Dedifferentiated amniotic fluid mesenchymal stem cell (primary cell): ENCODE measurements at regions not wholly inside any gene's neighbourhood (a gene's known extent, or its start where the extent isn't known, plus 50 kb on each side); places are given as distances from the start of the nearest gene placed in this dataset.
"Not testable (repeated sequence)": the region's sequence is repeated elsewhere in the genome, so short reads cannot be mapped to it uniquely, and the experiment has no call there.

ENCODE experiments used
- DNase-seq: peaks from one replicate; pipeline ENCODE4 v3.0.0-alpha.2; 2016; ENCODE audit errors: extremely low spot score

DNA sequence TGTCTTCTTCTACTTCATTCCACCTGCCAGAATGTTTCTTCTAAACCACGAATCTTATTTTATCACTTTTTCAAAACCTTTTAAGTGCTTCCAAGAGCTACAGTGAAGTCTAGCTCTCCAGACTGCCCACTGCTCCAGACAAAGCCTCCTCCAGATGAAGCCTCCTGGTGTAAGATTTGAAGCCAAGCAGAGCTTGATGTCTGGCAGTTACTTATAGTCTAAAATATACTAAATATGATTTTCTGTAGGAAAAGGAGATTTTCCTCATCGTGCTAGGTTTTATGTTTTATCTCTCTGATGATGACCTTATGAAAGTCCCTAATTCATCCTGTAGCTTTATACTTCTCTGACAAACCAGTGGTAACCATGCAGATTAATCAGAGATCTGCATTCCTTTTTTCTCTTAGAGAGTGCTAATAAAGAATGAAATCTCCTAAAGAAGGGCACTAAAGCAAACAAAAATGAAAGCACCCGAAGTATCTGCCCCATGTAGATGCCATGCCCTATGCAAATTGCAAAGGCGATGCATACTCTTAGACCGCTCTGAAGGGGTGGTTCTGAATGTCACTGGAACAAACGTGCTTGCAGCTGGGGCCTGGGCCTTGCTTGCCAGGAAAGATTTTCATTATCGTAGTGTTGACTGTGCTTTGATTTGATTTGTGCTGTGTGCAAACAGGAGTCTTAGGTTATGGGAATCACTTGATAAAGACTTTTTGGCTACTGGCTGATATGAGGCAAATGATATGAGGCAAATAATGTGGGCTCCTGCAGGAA is 314.2 kb downstream of the PID1 start:
- no peak for DNase-seq

DNA sequence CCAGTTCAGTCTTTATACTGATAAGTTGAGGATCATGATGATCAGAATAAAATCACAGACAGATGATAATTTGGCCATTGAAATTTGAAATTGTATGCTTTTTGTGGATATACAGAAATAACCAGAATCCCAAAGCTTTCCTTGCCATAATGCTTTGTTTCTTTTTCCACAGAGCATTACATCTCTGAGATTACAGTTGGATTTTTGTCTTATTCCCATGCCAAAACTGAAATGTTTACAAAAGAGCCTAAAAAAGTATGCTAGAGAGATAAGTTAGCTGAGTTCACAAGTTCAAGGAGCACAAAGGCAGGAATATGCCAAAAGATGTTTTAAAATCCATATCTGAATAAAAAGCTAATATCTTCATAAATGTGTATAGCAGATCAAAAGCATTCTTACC is 321.3 kb downstream of the PID1 start:
- DNase-seq = no peak

DNA sequence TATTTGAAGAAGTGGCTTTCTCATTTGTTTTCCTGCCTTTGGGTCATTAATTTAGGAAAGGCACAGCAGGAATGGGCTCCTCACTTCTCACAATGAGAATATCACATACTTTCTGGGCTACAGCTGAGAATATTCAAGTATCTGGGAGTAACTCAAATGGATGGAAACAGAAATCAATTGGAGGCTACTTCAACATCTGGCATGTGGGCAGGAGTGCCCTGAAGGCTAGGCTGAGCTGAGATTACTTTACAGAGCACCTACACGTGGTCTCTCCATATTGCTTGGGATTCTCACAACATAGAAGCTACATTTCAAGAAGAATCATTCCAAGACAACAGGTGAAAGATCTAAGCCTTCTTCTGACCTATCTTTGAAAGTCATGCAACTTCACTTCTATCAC is 325.4 kb downstream of the PID1 start:
- DNase-seq = no peak

DNA sequence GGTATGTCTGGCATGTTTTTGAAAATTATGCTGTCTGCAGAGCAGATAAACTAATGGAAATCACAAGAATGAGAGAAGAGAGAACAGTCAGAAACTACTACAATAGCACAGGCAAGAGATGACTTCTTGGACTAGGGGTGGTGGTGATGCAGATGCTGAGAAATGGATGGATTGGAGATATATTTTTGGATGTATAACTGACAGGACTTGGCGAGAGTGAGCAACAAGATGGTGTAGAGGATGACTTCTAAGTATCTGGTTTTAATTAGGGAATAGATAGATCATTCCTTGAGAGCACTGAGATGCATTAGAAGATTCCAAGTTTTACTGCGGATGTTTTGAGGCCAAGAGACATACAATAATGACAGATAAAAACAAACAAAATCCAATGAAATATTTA is 328.2 kb downstream of the PID1 start:
- no peak for DNase-seq

DNA sequence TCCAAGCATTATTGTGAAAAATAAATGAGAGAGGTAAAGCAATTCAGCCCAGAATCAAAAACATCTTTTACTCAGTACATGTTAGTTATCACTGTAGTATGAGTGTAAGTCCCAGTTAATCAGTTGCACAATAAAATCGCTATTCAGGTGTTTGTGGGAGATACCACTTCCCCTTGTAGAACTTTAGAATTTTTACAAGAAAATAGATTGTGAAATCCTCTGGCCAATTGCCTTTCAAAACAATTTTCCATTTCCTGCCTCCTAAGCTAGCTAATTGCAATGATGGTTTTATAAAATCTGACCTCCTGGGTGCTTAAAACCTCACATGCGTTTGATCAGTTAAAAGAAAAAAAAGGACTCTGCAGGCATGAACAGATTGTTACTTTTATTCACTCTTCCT is 332.5 kb downstream of the PID1 start:
- DNase-seq = no peak

DNA sequence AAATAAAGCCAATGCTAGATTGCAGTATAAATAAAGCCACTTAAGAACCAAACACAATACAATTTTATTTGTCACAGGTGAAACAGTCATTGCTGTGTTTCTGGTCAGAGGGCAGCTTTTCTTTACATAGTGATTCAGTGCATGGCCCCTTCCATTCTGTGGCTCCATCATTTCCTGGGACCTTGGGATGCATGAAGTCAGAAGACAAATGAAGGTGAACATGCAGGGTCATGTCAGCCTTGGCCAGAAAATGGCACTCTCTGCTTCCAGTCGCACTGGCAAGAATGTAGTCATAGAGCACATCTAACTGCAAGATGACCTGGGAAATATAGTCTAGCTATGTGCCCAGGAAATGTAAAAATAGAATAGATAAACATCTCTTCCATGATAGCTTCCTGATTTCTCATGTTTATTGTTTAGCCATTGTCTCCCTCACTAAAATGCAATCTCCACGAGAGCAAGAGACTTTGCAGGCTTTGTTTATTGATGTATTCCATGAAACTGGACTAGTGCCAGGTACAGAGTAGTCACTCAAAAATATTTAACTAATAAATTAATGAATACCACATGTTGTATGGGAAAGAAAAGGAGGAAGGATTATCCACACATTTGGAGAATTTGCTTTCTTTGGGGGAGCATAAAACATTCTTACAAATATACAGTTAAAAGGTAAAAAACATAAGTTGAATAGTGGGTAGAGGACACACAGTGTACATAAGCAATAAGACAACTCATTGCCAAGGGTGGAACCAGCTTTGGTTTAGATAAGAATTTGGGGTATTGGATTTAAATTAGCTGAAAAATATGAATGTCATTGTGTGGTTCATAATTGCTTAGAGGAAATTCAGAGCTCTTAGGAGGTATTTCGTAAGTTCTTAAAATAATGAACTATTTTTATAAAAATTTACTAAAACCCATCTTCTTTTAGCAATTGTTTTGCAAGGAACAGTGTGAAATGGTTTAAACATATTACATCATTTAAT is 343.8 kb downstream of the PID1 start:
- DNase-seq = no peak

DNA sequence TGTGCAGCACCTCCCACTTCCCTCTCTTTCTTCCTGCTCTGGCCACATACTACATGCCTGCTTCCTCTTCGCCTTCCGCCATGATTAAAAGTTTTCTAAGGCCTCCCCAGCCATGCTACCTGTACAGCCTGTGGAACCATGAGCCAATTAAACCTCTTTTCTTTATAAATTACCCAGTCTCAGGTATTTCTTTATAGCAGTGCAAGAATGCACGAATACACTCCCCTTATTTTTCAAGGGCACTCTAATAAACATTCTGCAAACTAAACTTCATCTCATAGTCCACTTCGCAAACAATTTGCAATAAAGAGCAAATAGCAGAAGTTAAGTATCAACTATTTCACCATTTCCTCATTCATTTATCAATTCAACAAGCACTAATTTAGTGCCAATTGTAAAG is 351.3 kb downstream of the PID1 start:
- no peak for DNase-seq

DNA sequence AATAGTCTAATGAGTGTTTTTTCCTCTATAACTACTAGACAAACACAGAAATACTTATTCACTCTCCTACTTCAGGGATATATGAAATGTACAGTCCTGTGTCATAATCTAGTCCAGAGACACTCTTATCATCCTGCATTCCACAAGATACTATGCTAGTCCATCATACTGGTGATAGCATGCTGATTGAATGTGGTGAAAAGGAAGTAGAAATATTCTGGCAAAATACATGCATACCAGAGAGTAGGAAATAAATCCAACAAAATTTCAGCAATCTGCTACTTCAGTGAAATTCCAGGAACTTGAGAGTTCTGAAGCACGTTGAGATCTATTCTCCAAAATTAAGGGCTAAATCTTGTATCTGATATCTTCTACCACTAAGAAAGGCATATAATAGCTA is 353.9 kb downstream of the PID1 start:
- peak; percentile 76 for DNase-seq

DNA sequence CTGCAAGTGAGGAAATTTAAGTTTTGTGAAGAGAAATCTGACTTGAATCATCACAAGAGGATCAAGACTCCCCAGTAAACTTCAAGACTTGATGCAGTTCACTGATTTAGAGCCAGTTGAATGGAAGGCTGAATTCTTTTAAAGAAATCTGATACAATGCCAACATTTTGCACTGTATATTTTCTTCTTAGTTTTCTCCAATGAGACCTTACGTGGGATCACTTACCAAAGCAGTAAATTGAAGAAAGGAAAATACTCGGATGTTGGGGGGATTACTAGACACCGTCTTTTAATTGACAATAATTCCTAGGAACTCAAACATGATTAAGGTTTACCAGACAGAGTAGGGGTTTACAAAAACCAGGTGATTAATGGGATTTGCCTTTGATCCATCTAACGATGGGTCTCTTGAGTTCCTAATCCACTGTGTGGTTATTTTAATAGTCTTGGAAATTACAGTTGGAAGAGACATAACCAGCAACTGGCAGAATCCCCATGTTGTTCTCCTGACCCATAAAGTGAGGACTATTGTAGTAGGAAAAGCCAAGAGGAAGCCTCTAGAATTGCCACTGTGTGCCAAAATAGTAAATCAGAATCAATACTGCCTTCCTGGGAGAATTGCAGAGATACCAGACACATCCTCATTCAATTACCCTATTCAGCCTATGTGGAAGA is 354.5 kb downstream of the PID1 start:
- DNase-seq = peak; percentile 36

DNA sequence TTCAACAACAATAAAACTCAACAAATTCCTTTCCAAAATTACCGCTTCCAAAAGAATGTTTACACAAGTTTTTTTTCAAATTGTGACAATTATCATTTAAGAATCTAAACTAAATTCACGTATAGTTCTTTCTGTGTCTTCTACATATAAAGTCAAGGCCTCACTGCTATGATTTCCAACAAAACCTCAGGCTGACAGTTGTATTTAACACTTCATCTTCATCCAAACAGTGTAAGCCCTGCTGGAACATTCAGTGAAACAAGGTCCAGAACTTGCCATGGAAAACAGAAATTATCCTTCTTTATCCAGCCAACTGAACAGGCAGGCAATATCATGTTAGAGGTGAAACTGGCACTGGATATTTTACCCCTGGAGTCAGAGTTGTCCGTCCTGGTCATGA is 357.9 kb downstream of the PID1 start:
- DNase-seq = no peak

DNA sequence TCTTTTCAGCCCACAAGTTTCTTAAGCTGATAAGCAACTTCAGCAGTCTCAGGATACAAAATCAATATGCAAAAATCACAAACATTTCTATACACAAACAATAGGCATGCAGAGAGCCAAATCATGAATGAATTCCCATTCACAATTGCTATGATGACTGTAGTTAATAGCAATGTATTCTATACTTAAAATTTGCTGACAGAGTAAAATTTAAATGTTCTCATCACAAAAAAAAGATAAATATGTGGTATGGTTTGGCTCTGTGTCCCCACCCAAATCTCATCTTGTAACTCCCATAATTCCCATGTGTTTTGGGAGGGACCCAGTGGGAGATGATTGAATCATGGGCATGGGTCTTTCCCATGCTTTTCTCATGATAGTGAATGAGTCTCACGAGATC is 360.2 kb downstream of the PID1 start:
- not testable (repeated sequence) for DNase-seq

DNA sequence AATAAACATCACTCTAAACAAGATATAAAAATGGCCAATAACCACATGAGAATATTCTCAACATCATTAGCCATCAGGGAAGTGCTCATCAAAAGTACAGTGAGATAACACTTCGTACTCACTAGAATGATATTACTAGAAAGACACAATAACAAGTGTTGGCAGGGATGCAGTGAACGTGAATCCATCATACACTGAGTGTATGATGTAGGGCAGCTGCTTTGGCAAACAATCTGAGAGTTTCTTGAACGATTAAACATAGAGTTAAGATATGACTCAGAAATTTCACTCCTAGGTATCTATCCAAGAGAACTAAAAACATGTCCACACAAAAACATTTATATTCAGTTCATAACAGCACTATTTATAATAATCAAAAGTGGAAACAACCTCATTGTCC is 368.9 kb downstream of the PID1 start:
- no peak for DNase-seq

DNA sequence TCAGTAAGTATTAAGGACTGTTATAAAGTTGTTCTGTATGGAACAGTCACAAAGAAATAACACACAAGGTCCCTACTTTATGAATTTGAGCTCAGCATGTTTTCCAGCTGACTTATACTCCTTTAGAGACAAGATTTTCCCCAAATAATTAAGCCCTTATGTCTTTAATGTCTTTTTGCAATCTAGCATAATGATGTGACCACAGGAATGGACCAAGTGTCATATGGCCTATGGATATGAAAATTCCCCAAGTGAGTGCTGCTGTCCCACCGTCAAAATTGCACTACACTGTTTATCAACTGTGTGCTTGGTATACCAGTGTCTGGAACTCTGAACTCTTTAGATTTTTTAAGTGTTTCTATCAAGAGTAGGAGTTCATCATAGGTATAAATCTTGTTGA is 369.6 kb downstream of the PID1 start:
- no peak for DNase-seq

DNA sequence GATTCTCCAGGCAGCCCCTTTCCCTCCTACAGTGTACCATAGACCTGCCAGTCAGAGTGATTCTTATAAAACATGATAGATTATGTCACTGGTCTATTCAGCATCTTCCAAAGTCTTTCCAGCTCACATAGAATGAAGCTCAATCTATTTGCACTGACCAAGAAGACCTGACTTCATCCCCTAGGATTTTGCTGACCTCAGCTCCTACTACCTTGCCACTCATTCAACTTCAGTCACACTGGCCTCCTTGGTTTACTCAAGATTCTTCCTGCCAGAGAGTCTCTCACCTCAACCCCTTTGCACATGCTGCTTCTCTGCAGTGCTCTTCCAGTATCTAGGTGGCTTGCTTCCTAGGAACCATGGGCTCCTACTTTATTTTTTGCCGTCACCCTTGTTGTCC is 392.9 kb downstream of the PID1 start:
- no peak for DNase-seq

DNA sequence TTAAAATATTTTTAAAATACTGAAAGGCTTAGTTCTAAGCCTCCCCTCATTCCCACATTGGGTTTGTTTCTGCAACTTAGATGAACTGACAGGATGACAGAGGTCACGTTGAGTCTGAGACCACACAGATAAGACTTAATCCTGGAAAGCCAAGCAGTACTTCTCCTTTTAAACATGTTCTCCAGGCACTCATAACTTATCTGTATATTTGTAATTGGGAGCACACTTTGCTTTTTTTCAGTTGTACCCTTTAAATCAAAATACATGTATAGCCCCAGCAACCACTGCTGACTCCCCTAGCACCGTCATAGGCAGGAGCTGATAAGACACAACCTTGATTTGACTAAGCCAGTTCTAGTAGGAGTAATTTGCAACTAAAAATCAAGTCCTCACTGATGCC is 394.8 kb downstream of the PID1 start:
- DNase-seq = no peak

DNA sequence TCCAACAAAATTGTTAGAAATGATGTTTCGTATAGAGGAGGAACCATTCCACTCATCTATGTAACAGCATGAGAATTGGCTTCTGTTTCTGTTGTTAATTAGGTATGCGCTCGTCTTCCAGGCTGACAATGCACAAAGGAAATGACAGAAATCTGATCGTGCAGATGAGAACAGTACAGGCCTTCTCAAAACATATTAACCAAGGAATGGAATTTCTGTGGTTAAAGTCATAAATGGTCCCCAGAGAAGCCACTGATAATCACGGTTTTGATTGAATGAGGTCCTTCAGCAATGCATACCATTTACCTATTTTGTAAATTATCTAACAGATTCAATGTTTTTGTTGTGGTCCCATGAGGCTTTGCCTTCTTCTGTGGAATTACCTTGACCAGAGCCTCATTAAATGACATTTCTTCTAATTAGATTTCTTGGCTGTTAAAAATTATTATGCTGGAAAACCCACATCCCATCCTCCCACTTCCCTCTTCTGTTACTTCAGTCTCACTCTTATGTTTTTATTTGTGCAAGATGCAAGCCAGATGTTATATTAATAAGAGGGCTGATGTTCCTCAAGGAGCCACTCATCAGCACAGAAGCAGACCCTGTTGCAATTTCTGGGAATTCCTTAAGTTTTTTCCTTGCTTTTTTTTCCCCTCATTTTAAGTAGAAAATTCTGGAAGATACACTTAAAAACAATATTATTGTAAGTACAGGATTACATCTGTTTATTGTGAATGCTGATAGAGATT is 395.8 kb downstream of the PID1 start:
- DNase-seq = no peak

DNA sequence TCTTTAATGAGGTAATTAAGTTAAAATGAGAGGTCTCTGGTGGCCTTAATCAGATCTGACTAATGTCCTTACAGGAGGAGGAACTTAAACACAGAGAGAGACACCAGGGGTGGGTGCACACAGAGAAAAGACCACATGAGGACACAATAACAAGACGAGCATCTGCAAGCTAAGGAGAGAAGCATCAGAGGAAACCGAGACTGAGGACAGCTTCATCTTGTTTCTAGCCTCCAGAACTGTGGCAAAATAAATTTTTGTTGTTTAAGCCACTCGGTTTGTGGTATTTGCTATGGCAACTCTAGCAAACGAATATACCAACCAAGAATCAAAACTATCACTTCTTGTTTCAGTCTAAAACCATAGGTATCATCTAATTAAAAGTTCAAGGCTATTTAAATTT is 400.1 kb downstream of the PID1 start:
- DNase-seq = no peak

DNA sequence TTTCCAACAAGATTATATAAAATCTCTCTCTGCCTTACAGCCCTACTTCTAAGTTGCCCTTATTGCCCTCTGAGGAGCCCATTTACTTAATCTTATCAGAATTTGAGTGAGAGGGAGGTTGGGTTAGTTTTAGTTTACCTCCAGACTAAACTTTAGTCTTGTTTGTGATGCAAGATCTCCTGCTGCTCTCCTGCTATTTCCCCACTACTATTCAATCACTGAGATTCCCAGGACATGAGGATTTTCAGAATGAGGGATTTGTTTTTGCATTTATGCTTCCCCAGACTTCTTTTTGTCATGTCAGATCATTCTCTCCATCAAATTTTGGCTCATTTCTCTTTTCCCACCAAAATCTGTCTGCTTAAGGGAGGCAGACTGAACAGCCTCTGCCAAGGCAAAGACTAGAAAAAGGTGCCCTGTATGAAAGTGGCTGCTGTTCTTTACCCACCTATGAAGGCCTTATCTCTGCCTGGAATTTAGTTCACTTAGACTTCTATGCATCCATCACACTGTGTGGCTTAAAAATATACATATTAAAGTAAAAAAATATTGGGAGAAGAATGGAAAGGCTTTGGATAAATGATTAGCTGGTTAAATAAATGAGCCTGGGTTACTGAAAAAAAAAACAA is 401.3 kb downstream of the PID1 start:
- no peak for DNase-seq

DNA sequence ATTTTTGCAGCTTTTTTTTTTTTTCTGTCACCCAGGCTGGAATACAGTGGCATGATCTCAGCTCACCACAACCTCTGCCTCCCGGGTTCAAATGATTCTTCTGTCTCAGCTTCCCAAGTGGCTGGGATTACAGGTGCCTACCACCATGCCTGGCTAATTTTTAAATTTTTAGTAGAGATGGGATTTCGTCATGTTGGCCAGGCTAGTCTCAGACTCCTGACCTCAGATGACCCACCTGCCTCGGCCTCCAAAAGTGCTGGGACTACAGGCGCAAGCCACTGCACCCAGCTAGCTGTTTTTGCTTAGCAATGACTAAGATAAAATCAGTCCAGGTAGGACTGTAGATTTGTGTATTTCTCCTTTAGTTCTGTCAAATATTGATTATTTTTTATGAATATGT is 403.7 kb downstream of the PID1 start:
- no peak for DNase-seq

DNA sequence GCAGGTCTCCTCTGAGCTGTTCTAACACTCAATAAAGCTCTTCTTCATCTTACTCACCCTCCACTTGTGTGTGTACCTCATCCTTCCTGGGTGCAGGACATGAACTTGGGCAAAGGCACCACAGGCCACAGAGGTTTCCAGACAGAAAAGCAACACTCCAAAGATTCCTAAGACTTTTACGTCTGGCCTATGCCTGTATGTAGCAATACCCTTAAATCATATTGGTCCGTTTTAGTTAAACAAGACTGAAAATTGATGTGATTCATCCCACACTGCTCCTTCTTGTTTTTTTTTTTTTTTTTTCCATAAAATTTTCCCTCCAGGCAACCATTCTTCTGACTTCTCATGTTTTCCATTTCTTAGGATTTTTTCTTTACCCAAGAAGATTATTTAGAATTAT is 404.3 kb downstream of the PID1 start:
- peak; percentile 57 for DNase-seq

DNA sequence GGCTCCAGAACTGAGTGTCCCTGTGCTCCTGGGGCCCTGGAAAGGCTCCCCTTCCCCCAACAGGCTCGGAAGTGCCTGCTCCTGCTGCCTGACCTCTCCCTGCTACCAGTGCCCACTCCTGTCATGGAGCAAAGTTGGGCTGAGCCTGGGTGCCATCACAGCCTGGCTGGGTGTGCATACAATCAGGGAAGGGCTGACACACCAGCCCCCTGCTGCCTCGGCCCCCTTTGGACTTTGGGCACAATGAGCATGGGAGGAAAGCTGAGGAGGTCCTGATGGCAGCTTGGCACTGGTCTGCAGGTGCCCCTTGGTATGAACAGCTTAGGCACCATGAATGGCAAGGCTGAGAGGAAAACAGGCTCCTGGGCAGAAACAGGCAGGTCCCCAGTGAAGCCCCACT is 405.0 kb downstream of the PID1 start:
- no peak for DNase-seq
